Stimulated activated naive CD4-positive, alpha-beta T cell treated with Interleukin-2 at 50 U/mL for 16 hours (primary cell): ENCODE measurements at regions not wholly inside any gene's neighbourhood (a gene's known extent, or its start where the extent isn't known, plus 50 kb on each side); places are given as distances from the start of the nearest gene placed in this dataset.

Source experiments
- DNase-seq: peaks from one replicate; lab custom pipeline; 2025; lab: John Stamatoyannopoulos, UW

GRCh38 chr11:70675697-70676374, 277.5 kb downstream of the CTTN start:
- DNase-seq = no peak

- DNase-seq = no peak
Measured at GRCh38 chr11:70677232-70677916, 279.0 kb downstream of the CTTN start.

- DNase-seq = no peak
Measured at GRCh38 chr11:70678931-70679900, 280.9 kb downstream of the CTTN start.

GRCh38 chr11:70680781-70681281, 282.5 kb downstream of the CTTN start:
- DNase-seq = no peak

- DNase-seq = no peak
Measured at GRCh38 chr11:70682056-70682455, 283.7 kb downstream of the CTTN start.

GRCh38 chr11:70682760-70683159, 284.4 kb downstream of the CTTN start:
- DNase-seq = no peak

GRCh38 chr11:70687716-70688115, 289.4 kb downstream of the CTTN start:
- no peak for DNase-seq

GRCh38 chr11:70688142-70688541, 289.8 kb downstream of the CTTN start:
- DNase-seq = no peak

- no peak for DNase-seq
Measured at GRCh38 chr11:70689764-70690163, 291.4 kb downstream of the CTTN start.

- no peak for DNase-seq
Measured at GRCh38 chr11:70692131-70692530, 293.8 kb downstream of the CTTN start.

GRCh38 chr11:70694371-70694770, 296.0 kb downstream of the CTTN start:
- DNase-seq = no peak

GRCh38 chr11:70695086-70695960, 297.0 kb downstream of the CTTN start:
- no peak for DNase-seq

GRCh38 chr11:70696076-70696475, 297.7 kb downstream of the CTTN start:
- no peak for DNase-seq

- no peak for DNase-seq
Measured at GRCh38 chr11:70696564-70696963, 298.2 kb downstream of the CTTN start.

- no peak for DNase-seq
Measured at GRCh38 chr11:70697701-70698100, 299.4 kb downstream of the CTTN start.

- DNase-seq = no peak
Measured at GRCh38 chr11:70698871-70699270, 300.5 kb downstream of the CTTN start.

GRCh38 chr11:70699294-70700221, 301.2 kb downstream of the CTTN start:
- DNase-seq = no peak

GRCh38 chr11:70700453-70700852, 302.1 kb downstream of the CTTN start:
- no peak for DNase-seq

GRCh38 chr11:70700871-70701270, 302.5 kb downstream of the CTTN start:
- no peak for DNase-seq

- DNase-seq = no peak
Measured at GRCh38 chr11:70702040-70702648, 303.8 kb downstream of the CTTN start.
